Breast epithelium (tissue), 3 donors: ENCODE measurements at regions not wholly inside any gene's neighbourhood (a gene's known extent, or its start where the extent isn't known, plus 50 kb on each side); places are given as distances from the start of the nearest gene placed in this dataset.

Source experiments
- POLR2A ChIP-seq: fragments of 450-650 bp; IDR thresholded peaks from one replicate; pipeline ENCODE4 v1.6.1; 2016; ENCODE audit warnings: antibody characterized with exemption, mild to moderate bottlenecking, moderate library complexity
- TF ChIP-seq, protein P1 (sequence below), 3 donors: fragments of 450-650 bp; IDR thresholded peaks; one replicate each; pipeline ENCODE4 v1.5.1; 2016 to 2017; ENCODE audit warnings: antibody characterized with exemption in 3 of 3, mild to moderate bottlenecking in 3 of 3, moderate library complexity in 3 of 3

DNA sequence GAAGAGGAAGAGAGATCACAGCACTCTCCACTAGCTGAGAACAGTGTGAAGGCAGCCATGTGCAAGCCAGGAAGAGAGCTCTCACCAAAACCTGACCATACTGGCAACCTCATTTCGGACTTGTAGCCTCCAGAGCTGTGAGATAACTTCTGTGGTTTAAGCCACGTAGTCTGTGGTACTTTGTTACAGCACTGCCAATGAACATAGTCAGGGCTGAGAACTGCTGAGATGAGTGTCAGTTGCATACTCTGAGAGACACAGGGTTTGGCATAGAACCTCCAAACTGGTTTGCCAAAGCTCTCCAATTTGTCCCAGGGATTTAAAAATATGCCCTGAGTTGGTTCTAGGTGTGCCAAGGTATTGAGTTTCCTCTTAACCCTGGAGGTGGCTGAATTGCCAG lies 218.6 kb downstream of the ATP23 start:
- TF ChIP-seq, protein P1, sequence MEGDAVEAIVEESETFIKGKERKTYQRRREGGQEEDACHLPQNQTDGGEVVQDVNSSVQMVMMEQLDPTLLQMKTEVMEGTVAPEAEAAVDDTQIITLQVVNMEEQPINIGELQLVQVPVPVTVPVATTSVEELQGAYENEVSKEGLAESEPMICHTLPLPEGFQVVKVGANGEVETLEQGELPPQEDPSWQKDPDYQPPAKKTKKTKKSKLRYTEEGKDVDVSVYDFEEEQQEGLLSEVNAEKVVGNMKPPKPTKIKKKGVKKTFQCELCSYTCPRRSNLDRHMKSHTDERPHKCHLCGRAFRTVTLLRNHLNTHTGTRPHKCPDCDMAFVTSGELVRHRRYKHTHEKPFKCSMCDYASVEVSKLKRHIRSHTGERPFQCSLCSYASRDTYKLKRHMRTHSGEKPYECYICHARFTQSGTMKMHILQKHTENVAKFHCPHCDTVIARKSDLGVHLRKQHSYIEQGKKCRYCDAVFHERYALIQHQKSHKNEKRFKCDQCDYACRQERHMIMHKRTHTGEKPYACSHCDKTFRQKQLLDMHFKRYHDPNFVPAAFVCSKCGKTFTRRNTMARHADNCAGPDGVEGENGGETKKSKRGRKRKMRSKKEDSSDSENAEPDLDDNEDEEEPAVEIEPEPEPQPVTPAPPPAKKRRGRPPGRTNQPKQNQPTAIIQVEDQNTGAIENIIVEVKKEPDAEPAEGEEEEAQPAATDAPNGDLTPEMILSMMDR (IDR thresholded peaks at IDR 0.05): no peak
- no peak for TF ChIP-seq POLR2A
